ENCODE measurements at regions not wholly inside any gene's neighbourhood (a gene's known extent, or its start where the extent isn't known, plus 50 kb on each side); places are given as distances from the start of the nearest gene placed in this dataset.

DNA sequence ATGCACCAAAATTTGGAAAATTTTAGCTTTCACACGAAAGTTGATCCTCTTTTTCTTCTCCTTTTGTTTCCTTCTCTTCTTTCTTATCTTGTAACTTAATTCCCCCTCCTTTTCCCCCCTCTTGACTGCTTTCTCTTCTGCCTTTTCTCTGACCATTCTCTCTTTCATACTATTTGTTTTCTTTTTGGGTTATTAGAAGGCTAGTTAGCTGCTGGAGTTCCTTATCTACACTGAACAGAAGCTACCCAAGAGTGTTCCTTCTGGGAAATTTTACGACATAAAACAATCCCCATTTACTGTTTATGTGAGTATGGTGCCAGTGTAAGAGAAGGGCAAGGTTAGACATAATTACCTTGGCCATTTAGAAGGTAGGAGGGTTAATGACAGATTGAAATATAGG, 218.4 kb upstream of the DTNA start:
- TF ChIP-seq GATA2 (IDR thresholded peaks at IDR 0.05; ENCODE audit: low read depth, low read length) (no peak), GATA3 (IDR thresholded peaks at IDR 0.05; ENCODE audit: low read depth, low read length) (no peak)

- TF ChIP-seq GATA3 (IDR thresholded peaks at IDR 0.05; ENCODE audit: low read depth, low read length) (no peak), GATA2 (IDR thresholded peaks at IDR 0.05; ENCODE audit: low read depth, low read length) (no peak)
These were observed 217.4 kb upstream of the DTNA start for GRCh38 chr18:34492652-34493051.

DNA sequence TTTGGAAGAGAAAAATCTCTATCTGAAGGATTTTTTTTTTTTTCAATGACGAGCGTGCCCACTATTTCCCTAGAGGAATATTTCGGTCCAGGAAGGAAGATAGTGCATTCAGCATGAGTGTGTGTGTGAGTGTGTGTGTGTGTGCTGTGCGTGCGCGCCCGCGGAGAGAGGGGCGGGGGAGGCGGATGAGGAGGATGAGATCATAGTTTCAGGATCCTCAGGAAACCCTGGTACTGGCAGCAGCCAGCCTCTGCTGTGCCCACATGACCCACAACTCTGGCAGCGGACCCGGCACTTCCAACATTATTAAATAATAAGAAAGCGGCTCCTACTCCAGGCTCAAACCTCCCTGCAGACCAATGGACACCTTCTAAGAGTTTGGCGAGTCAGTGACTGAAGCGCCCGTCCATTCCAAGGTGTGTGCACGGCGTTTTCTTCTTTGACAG, 217.0 kb upstream of the DTNA start:
- TF ChIP-seq GATA3 (IDR thresholded peaks at IDR 0.05; ENCODE audit: low read depth, low read length) (no peak), GATA2 (IDR thresholded peaks at IDR 0.05; ENCODE audit: low read depth, low read length) (0 out of 2 replicates have a peak, but pooled peaks have one; percentile 10)

DNA sequence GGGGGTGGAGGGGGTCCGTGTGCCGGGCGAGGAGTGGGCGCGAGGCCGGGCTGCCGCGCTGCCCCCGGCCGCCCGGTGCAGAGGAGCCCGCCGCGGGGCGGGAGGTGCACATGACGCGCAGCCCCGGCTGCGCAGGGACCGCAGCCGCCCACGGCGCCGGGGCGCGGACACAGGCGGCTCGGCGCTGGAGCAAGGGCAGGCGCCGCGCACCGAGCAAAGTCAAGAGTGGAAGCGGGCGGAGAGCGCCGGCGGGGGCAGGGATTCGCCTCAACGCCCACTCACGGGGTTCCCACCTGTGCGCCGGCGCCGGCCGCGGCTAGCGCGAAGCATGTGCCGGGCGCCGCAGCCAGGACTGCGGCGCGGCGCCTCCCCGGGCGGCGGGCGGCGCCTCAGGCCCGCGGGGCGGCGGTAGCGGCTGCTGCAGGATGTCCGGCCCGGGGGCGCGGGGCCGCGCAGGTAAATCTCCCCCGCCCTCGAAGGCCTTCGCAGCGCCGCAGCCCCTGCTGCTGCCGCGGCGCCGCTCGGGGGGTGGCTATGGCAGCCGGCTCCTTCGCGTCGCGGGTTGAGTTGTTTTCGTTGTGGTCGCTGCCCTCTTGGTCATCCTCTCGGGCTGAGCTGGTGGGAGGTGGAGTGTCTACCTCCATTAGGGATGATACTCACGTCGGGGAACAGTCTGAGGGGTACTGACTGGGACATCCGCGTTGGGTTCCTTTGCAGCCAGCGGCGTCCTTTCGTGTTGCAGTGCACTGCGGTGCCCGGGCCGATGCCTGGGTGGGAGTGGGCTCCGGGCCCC, 216.3 kb upstream of the DTNA start:
- no peak for TF ChIP-seq GATA3 (IDR thresholded peaks at IDR 0.05; ENCODE audit: low read depth, low read length)
- TF ChIP-seq GATA2 (IDR thresholded peaks at IDR 0.05; ENCODE audit: low read depth, low read length), result no peak

- no peak for TF ChIP-seq GATA3 (IDR thresholded peaks at IDR 0.05; ENCODE audit: low read depth, low read length)
- TF ChIP-seq GATA2 (IDR thresholded peaks at IDR 0.05; ENCODE audit: low read depth, low read length), result no peak
These were observed 215.8 kb upstream of the DTNA start for GRCh38 chr18:34494359-34494696.

DNA sequence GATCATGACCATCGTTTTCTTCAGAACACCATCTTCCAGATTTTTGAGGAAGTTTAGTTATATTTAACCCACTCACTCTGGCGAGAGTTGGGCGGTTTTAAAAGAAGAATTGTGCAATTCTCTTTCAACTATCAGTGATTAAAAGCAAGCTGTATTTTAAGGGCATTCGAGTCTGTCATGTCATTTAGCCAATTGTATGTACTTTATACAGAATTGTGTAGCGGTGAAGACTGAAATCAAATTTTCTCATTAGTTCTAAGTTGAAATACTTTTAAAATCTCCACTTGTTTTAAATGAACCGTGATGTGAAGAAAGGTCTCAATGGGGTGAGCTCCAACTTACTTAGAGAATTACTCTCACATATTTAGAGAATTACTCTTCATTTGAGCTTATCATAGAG, 214.6 kb upstream of the DTNA start:
- TF ChIP-seq GATA3 (IDR thresholded peaks at IDR 0.05; ENCODE audit: low read depth, low read length) (no peak), GATA2 (IDR thresholded peaks at IDR 0.05; ENCODE audit: low read depth, low read length) (no peak)

DNA sequence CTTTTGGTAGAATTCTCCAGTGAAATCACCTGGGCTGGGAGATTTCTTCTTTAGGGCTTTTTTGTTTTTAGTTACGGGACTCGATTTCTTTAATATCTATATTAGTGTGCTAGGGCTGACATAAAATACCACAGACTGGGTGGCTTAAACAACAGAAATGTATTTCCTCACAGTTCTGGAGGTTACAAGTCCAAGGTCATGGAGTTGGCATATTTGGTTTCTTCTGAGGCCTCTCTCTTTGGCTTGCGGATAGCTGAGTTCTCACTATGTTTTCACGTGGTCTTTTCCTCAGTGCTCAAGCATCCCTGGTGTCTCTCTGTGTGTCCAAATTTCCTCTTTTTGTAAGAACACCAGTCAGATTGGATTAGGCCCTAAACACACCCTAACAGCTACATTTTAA, 208.5 kb upstream of the DTNA start:
- no peak for TF ChIP-seq GATA3 (IDR thresholded peaks at IDR 0.05; ENCODE audit: low read depth, low read length)
- no peak for TF ChIP-seq GATA2 (IDR thresholded peaks at IDR 0.05; ENCODE audit: low read depth, low read length)

DNA sequence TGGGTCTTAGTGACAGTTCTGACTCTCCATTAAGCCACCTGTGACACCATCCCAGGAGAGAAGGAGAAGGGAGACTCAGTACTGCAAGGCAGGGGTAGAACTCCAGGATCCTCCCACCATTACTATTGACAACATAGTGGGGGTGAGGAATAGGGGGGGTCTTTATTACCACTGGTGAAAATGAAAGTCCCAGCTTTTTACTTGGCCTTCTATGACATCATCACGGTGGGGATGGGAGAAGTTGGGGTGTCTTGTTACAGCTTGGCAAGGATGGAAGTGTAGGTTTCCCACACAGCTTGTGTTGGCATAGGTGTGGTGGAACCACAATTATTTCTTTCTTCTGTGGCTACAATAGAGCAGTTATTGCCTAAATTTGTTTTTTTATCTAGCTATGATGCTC, 203.9 kb upstream of the DTNA start:
- no peak for TF ChIP-seq GATA3 (IDR thresholded peaks at IDR 0.05; ENCODE audit: low read depth, low read length)
- no peak for TF ChIP-seq GATA2 (IDR thresholded peaks at IDR 0.05; ENCODE audit: low read depth, low read length)

- TF ChIP-seq GATA3 (IDR thresholded peaks at IDR 0.05; ENCODE audit: low read depth, low read length) (no peak), GATA2 (IDR thresholded peaks at IDR 0.05; ENCODE audit: low read depth, low read length) (no peak)
These were observed 200.9 kb upstream of the DTNA start for GRCh38 chr18:34509163-34509562.

DNA sequence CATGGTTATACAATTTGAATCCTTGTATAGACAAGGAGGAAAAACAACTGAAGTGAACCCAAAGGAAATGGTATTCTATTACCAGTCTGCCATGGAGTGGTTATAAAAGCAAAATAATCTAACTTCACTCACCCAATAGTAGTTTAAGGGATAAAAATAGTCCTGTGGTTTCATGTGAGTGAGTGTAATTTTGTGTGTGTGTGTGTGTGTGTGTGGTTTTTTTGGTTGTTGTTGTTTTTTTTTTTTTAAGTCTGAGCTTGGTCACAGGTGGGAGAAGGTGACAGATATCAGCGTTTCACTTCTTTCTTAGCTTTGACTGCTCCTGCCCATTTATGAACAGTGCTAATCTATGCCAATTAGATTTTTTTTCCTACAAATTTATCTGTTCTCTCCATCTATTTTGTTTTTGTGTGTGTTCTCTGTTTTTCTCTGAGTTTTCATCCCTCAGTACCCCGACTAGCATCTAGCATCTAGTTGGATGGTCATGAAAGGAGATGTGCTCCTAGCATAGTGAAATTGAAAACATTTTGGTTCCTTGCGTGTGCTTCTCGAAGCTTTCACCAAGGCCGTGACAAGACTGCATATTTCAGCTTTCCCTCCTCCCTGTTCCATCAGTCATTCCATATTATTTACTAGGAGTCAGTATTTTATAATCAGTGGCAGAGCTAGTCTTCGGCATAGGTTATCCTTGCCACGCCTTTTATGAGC, 200.1 kb upstream of the DTNA start:
- no peak for TF ChIP-seq GATA3 (IDR thresholded peaks at IDR 0.05; ENCODE audit: low read depth, low read length)
- no peak for TF ChIP-seq GATA2 (IDR thresholded peaks at IDR 0.05; ENCODE audit: low read depth, low read length)

GRCh38 chr18:34510926-34511325, 199.2 kb upstream of the DTNA start:
- no peak for TF ChIP-seq GATA2 (IDR thresholded peaks at IDR 0.05; ENCODE audit: low read depth, low read length)
- no peak for TF ChIP-seq GATA3 (IDR thresholded peaks at IDR 0.05; ENCODE audit: low read depth, low read length)

- no peak for TF ChIP-seq GATA2 (IDR thresholded peaks at IDR 0.05; ENCODE audit: low read depth, low read length)
These were observed 198.7 kb upstream of the DTNA start for GRCh38 chr18:34511435-34511834.

- TF ChIP-seq GATA2 (IDR thresholded peaks at IDR 0.05; ENCODE audit: low read depth, low read length), result no peak
- no peak for TF ChIP-seq GATA3 (IDR thresholded peaks at IDR 0.05; ENCODE audit: low read depth, low read length)
These were observed 198.2 kb upstream of the DTNA start for GRCh38 chr18:34511879-34512278.

DNA sequence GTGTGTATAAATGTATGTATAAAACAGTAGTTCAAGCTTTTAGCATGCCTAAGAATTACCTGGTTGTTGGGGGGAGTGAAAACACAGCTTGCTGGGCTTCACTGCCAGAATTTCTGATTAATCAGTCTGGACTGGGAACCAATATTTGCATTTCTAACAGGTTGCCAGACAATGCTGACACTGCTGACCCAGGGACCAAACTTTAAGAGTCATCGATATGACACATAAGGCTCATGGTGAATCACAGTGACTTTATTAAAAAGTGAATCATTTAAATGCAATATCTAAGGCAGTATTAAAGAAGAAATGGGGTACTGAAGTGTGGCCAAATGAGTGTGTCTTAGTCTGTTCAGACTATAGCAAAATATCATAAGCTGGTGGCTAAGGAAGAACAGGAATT, 195.9 kb upstream of the DTNA start:
- no peak for TF ChIP-seq GATA2 (IDR thresholded peaks at IDR 0.05; ENCODE audit: low read depth, low read length)

DNA sequence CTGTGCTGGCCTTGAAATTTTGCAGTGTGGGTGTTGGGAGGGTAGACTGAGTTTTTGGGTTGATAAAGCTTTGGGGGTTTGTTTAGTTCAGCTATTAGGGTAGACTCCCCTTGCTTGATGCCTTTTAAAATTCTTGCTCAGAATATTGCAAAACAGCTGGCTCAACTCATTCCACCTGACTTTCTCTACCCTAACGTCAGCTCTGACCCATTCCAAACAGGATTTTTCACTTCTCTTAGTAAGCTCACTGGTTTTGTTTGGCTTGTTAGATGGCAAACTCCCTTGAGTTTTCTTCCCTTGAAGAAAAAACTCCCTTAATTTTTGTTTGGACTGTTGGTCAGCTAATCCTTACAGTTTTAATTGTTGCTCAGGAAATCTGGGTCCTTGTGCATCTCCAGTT, 195.1 kb upstream of the DTNA start:
- TF ChIP-seq GATA3 (IDR thresholded peaks at IDR 0.05; ENCODE audit: low read depth, low read length) (no peak), GATA2 (IDR thresholded peaks at IDR 0.05; ENCODE audit: low read depth, low read length) (no peak)
